ENCODE measurements at regions not wholly inside any gene's neighbourhood (a gene's known extent, or its start where the extent isn't known, plus 50 kb on each side); places are given as distances from the start of the nearest gene placed in this dataset.
A peak's percentile ranks its signal among the peaks of the same experiment; 100 is the strongest.

DNA sequence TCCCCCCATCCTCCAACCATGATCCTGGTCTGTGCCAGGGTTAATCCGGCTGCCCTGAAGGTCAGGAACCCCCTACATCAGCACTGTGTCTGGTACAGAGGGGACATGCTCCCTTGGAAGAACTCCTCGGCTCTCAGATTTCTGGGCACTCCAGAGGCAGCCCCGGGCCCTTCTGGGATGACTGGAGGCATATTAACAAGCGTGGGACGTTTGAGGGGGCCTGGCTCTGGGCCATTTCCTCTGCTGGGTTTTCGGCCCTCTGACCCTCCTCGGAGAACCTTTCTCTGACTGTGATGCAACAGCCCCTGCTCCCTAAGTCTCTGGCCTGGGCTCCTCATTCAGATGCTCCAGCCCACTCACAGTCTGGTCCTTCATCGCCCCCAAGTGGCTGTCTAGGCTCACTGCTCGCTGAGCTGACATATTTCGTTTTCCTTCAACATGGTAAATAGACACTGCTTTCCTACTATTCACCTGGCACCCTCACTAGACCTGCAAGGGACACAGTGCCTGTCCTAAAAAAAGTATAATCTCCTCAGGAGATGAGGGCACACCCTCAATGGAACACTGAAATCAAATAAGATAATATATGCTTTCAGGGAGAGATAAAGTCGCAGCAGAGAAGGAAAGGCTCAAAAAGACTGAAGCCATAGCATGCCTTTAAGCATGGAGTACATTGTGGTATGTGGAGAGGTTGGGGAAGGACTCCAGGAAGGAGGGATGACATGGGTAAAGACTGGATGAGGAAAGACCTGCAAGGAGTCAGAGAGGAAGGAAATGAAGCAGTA, 404.7 kb upstream of the TRPC7 start:
- FAIRE-seq (no peak), ATAC-seq (peak; percentile 83 to 96; a peak in 5 of 6 replicates), DNase-seq (ENCODE audit: low read depth in 1 of 2, low spot score in 1 of 2) (peak; percentile 70 to 75)
- ChIA-PET POLR2A (interaction anchor here (0.9 to 1.3 kb wide), 2 partner anchors 132 to 521 kb away, joined by 3 read pairs; no protein-coding TSS in a partner anchor), CTCF (interaction anchor here (0.5 to 9.4 kb wide), 56 partner anchors 10 to 1253 kb away, joined by 3 to 135 read pairs (median 4); partner anchors contain the start of gene TRPC7)
- Histone ChIP-seq H3K4me2 (no peak overlapping the region), H3K4me3 (no peak overlapping the region), H3K4me1 (no peaks in the 10 kb centered on the region), H3K9me3 (no peaks in the 10 kb centered on the region), H3K27ac (no peak overlapping the region)
- TF ChIP-seq ESRRA (IDR thresholded peaks at IDR 0.05; ENCODE audit: borderline replicate concordance, low read length) (no peak), RAD21 (conservative IDR thresholded peaks at IDR 0.05 in 1 of 2, IDR thresholded peaks at IDR 0.05 in 1 of 2) (peak; percentile 92 to 99), MAFK (IDR thresholded peaks at IDR 0.05; ENCODE audit: partially characterized antibody) (peak; percentile 27), CTCF (IDR thresholded peaks at IDR 0.05) (peak; percentile 81), CEBPB (IDR thresholded peaks at IDR 0.05) (peak; percentile 39 to 73; a peak in 3 of 4 replicates), SMC3 (IDR thresholded peaks at IDR 0.05) (peak; percentile 86), EP300 (IDR thresholded peaks at IDR 0.05) (no peak)
- 11% methylated on average over 11 of the region's 11 CpGs for WGBS (ENCODE audit: missing lambda C conversion rate)

- no peaks in the 10 kb centered on the region for H3K4me1 ChIP-seq
- no peaks in the 10 kb centered on the region for H3K9me3 ChIP-seq
- H3K27ac ChIP-seq: no peak overlapping the region
- DNase-seq (ENCODE audit: low read depth in 1 of 2, low spot score in 1 of 2): no peak
- no peak for ATAC-seq
- TF ChIP-seq PHF8 (IDR thresholded peaks at IDR 0.05; ENCODE audit: borderline replicate concordance, low read depth) (no peak), MAZ (IDR thresholded peaks at IDR 0.05; ENCODE audit: borderline replicate concordance, low read depth, low read length) (no peak), ZFP36 (IDR thresholded peaks at IDR 0.05; ENCODE audit: borderline replicate concordance, partially characterized antibody) (no peak), RCOR1 (IDR thresholded peaks at IDR 0.05; ENCODE audit: low read depth, low read length) (no peak), BHLHE40 (IDR thresholded peaks at IDR 0.05; ENCODE audit: low read depth, low read length) (no peak), RFX5 (IDR thresholded peaks at IDR 0.05) (no peak), EHF (CRISPR knock-in tag; IDR thresholded peaks at IDR 0.05) (no peak), POLR2AphosphoS2 (conservative IDR thresholded peaks at IDR 0.05; ENCODE audit: low read length) (no peak), ZNF302 (CRISPR knock-in tag; IDR thresholded peaks at IDR 0.05) (no peak), CTCF (IDR thresholded peaks at IDR 0.05) (no peak), GATA3 (IDR thresholded peaks at IDR 0.05; ENCODE audit: borderline replicate concordance) (no peak), CEBPB (IDR thresholded peaks at IDR 0.05) (no peak), ZC3H11A (IDR thresholded peaks at IDR 0.05) (no peak), CBX8 (IDR thresholded peaks at IDR 0.05) (no peak)
- TF ChIP-seq, protein P1, sequence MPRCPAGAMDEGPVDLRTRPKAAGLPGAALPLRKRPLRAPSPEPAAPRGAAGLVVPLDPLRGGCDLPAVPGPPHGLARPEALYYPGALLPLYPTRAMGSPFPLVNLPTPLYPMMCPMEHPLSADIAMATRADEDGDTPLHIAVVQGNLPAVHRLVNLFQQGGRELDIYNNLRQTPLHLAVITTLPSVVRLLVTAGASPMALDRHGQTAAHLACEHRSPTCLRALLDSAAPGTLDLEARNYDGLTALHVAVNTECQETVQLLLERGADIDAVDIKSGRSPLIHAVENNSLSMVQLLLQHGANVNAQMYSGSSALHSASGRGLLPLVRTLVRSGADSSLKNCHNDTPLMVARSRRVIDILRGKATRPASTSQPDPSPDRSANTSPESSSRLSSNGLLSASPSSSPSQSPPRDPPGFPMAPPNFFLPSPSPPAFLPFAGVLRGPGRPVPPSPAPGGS (IDR thresholded peaks at IDR 0.05): no peak
- FAIRE-seq: no peak
- H3K4me3 ChIP-seq: no peak overlapping the region
- ChIA-PET POLR2A (interaction anchor here (1.3 kb wide), 1 partner anchor 131 kb away, joined by 3 read pairs; no protein-coding TSS in a partner anchor), CTCF (interaction anchor here (0.6 to 9.4 kb wide), 31 partner anchors 11 to 1252 kb away, joined by 3 to 135 read pairs (median 3); partner anchors contain the start of gene TRPC7)
- WGBS (ENCODE audit: missing lambda C conversion rate): 71% methylated on average over 4 of the region's 4 CpGs
- no peak overlapping the region for H3K4me2 ChIP-seq
Observed at GRCh38 chr5:136769093-136769492, 403.7 kb upstream of the TRPC7 start.

Measured in A549 (cell line).